ENCODE measurements at regions not wholly inside any gene's neighbourhood (a gene's known extent, or its start where the extent isn't known, plus 50 kb on each side); places are given as distances from the start of the nearest gene placed in this dataset.

- DNase-seq (ENCODE audit: low read depth in 3 of 3): no peak
Observed at GRCh38 chr2:147711031-147711430, 133.8 kb upstream of the ACVR2A start.

- no peak for DNase-seq (ENCODE audit: low read depth in 3 of 3)
Observed at GRCh38 chr2:147709655-147710054, 135.2 kb upstream of the ACVR2A start.

- no peak for DNase-seq (ENCODE audit: low read depth in 3 of 3)
Observed at GRCh38 chr2:147703171-147703570, 141.7 kb upstream of the ACVR2A start.

GRCh38 chr2:147698166-147698565 is 146.7 kb upstream of the ACVR2A start:
- no peak for DNase-seq (ENCODE audit: low read depth in 3 of 3)

GRCh38 chr2:147696426-147696825 is 148.4 kb upstream of the ACVR2A start:
- DNase-seq (ENCODE audit: low read depth in 3 of 3): no peak

GRCh38 chr2:147689220-147689909 is 155.5 kb upstream of the ACVR2A start:
- DNase-seq (ENCODE audit: low read depth in 3 of 3): no peak

- no peak for DNase-seq (ENCODE audit: low read depth in 3 of 3)
Observed at GRCh38 chr2:147688242-147688641, 156.6 kb upstream of the ACVR2A start.

GRCh38 chr2:147686365-147686764 is 158.5 kb upstream of the ACVR2A start:
- no peak for DNase-seq (ENCODE audit: low read depth in 3 of 3)

- no peak for DNase-seq (ENCODE audit: low read depth in 3 of 3)
Observed at GRCh38 chr2:147684903-147685302, 159.9 kb upstream of the ACVR2A start.

- no peak for DNase-seq (ENCODE audit: low read depth in 3 of 3)
Observed at GRCh38 chr2:147683380-147683779, 161.4 kb upstream of the ACVR2A start.

- no peak for DNase-seq (ENCODE audit: low read depth in 3 of 3)
Observed at GRCh38 chr2:147681093-147681492, 163.7 kb upstream of the ACVR2A start.

- no peak for DNase-seq (ENCODE audit: low read depth in 3 of 3)
Observed at GRCh38 chr2:147679955-147680531, 164.8 kb upstream of the ACVR2A start.

- DNase-seq (ENCODE audit: low read depth in 3 of 3): no peak
Observed at GRCh38 chr2:147679191-147679954, 165.5 kb upstream of the ACVR2A start.

GRCh38 chr2:147665105-147665504 is 179.7 kb upstream of the ACVR2A start:
- no peak for DNase-seq (ENCODE audit: low read depth in 3 of 3)

- no peak for DNase-seq (ENCODE audit: low read depth in 3 of 3)
Observed at GRCh38 chr2:147663962-147664361, 180.9 kb upstream of the ACVR2A start.

GRCh38 chr2:147663153-147663961 is 181.5 kb upstream of the ACVR2A start:
- no peak for DNase-seq (ENCODE audit: low read depth in 3 of 3)

GRCh38 chr2:147662221-147662620 is 182.6 kb upstream of the ACVR2A start:
- DNase-seq (ENCODE audit: low read depth in 3 of 3): no peak

- DNase-seq (ENCODE audit: low read depth in 3 of 3): no peak
Observed at GRCh38 chr2:147660680-147661079, 184.1 kb upstream of the ACVR2A start.

- no peak for DNase-seq (ENCODE audit: low read depth in 3 of 3)
Observed at GRCh38 chr2:147659051-147659450, 185.8 kb upstream of the ACVR2A start.

GRCh38 chr2:147657086-147658000 is 187.5 kb upstream of the ACVR2A start:
- DNase-seq (ENCODE audit: low read depth in 3 of 3): no peak

- no peak for DNase-seq (ENCODE audit: low read depth in 3 of 3)
Observed at GRCh38 chr2:147649998-147650397, 194.8 kb upstream of the ACVR2A start.
